ENCODE measurements at regions not wholly inside any gene's neighbourhood (a gene's known extent, or its start where the extent isn't known, plus 50 kb on each side); places are given as distances from the start of the nearest gene placed in this dataset.

DNA sequence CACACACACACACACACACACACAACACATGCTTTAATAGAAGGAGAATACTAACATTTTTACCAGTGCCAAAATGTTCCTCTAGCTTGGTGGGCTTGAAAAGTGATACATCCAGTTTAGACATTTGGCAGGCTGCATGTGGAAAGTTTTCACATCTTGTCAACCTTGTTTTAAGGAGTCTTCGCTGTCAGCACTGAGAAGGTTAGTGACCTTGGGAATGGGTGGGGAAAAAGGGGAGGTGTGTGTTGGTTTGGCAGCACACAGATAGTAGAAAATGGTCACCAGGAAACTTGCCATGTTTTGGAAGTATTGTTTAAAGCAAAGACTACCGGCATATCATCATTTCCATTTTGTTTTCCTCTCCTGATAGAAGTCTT lies 346.5 kb upstream of the ADAMTSL1 start:
- ATAC-seq (no peak), DNase-seq (no peak)
- Histone ChIP-seq H3K9me3 (peaks cover 0 to 5% (median 0%) of the 10 kb centered on the region in 11 donors), H3K4me3 (no peak overlapping the region), H3K27ac (no peak overlapping the region), H3K4me1 (no peaks in the 10 kb centered on the region), H3K27me3 (no peaks in the 10 kb centered on the region), H3K36me3 (no peaks in the 10 kb centered on the region)
- intact Hi-C loops (cut with DNase I), result loop anchor here in 1 of 10 donors (10.0 kb wide), 1 partner anchor 63 kb away; no protein-coding TSS in a partner anchor
- WGBS, 2 donors, result 50 to 63% methylated on average over 2 of the region's 2 CpGs
- TF ChIP-seq CTCF (IDR thresholded peaks at IDR 0.05), result no peak

DNA sequence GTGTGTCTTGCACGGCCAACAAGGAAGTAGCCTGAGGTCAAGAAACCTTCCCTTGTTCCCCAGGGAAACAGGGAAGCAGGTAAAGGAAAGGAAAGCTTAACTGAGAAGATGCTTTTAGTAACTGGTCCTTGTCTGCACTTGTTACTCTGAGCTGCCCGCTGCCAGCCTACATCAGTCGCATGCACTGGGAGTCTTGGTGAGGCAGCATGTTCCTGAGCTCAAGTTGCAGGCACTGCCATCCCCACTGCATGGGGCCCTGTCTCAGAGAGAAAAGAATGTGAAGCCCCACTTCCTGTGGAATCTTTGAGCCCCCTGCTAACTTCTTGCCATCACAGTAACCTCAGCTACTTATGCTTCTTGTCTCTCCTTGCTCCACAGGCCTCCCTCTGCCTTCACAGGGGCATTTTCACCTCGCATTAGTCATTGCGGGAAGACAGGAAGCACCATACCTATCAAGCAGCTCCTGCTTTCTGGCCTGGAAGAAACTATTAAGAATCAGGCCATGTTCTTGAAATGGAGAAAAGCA lies 344.1 kb upstream of the ADAMTSL1 start:
- no peaks in the 10 kb centered on the region for H3K9me3 ChIP-seq
- 81 to 88% methylated on average over 5 of the region's 5 CpGs for WGBS, 2 donors
- intact Hi-C loops (cut with DNase I), result loop anchor here in 2 of 10 donors (10.0 kb wide), 2 partner anchors 65 to 315 kb away; no protein-coding TSS in a partner anchor
- H3K27me3 ChIP-seq, result no peaks in the 10 kb centered on the region
- H3K36me3 ChIP-seq, result no peaks in the 10 kb centered on the region
- no peak for TF ChIP-seq CTCF (IDR thresholded peaks at IDR 0.05)
- no peaks in the 10 kb centered on the region for H3K4me1 ChIP-seq
- no peak overlapping the region for H3K4me3 ChIP-seq
- H3K27ac ChIP-seq, result no peak overlapping the region
- DNase-seq (no peak), ATAC-seq (no peak)

DNA sequence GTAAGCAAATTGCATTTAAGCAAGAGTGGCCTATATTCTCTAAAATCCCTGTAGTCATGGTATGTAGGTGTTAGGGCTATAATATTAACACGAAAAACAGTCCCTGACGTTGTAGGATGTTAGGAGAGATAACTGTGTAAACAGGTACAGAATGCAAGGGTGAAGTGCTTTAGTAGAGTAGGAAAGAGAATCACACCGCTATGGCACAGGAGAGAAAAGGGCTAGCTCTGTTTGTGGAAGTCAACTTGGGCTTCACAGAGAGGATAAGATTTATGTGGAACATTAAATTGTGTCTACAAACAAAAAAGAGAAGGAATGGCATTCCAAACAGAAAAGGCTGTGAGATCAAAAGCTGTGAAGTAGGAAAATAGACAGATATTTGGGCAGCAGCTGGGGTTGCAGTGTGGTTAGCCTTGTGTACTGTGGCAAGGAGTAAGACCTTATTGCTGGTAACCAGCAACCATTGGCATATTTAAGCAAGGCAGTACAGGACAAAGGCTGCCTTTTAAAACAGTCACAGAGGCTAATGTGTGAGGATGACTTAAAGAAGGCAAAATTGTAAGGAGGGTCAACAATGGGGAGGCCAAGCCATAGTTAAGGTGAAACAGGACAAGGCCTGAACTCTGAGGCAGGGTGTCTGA lies 337.5 kb upstream of the ADAMTSL1 start:
- DNase-seq (no peak), ATAC-seq (no peak)
- WGBS, 2 donors, result 81 to 83% methylated on average over 3 of the region's 3 CpGs
- Histone ChIP-seq H3K4me1 (no peaks in the 10 kb centered on the region), H3K4me3 (no peak overlapping the region), H3K27ac (no peak overlapping the region), H3K9me3 (no peaks in the 10 kb centered on the region), H3K36me3 (no peaks in the 10 kb centered on the region), H3K27me3 (peaks cover 0 to 5% (median 0%) of the 10 kb centered on the region in 7 donors)
- no peak for TF ChIP-seq CTCF (IDR thresholded peaks at IDR 0.05)
- intact Hi-C loops (cut with DNase I), result loop anchor here in 1 of 10 donors (10.0 kb wide), 1 partner anchor 322 kb away; no protein-coding TSS in a partner anchor

DNA sequence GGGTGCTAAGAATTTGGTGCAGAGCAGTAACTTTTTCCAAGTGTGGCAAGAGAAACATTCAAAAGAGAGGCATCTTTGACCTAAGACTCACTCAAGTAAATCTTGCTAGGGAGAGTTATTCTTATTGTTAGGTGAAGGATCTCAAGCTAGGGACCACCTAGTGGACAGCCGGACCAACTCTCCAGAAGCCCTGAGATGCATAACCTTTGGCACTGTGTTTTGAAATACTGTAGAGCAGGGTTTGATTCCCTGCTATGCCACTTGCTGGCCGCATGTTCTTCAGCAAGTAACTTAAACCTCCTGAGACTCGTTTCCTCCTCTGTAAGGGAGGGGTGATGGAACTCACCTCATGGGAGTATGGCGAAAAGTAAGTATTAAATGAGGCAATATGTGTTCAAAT lies 336.1 kb upstream of the ADAMTSL1 start:
- intact Hi-C loops (cut with DNase I), result loop anchor here in 1 of 10 donors (10.0 kb wide), 1 partner anchor 323 kb away; no protein-coding TSS in a partner anchor
- ATAC-seq, result no peak

More for the DNA sequence above, 336.1 kb upstream of the ADAMTSL1 start:
- no peak for DNase-seq
- Histone ChIP-seq H3K27me3 (peaks cover 0 to 5% (median 0%) of the 10 kb centered on the region in 7 donors), H3K27ac (no peak overlapping the region), H3K9me3 (no peaks in the 10 kb centered on the region), H3K4me3 (no peak overlapping the region), H3K36me3 (no peaks in the 10 kb centered on the region), H3K4me1 (no peaks in the 10 kb centered on the region)
- no peak for TF ChIP-seq CTCF (IDR thresholded peaks at IDR 0.05)
- 77 to 79% methylated on average over 4 of the region's 4 CpGs for WGBS, 2 donors
